WTC11 (cell line): ENCODE measurements at regions not wholly inside any gene's neighbourhood (a gene's known extent, or its start where the extent isn't known, plus 50 kb on each side); places are given as distances from the start of the nearest gene placed in this dataset.

ENCODE experiments used
- E2F1 ChIP-seq: sonication (generic); formaldehyde crosslinking; IDR thresholded peaks from 2 replicates; pipeline ENCODE4 v1.8.0; 2022; ENCODE audit warnings: mild to moderate bottlenecking, missing genetic modification reagents
- ESRRA ChIP-seq: sonication (generic); formaldehyde crosslinking; IDR thresholded peaks from 2 replicates; pipeline ENCODE4 v1.8.1; 2022; ENCODE audit warnings: mild to moderate bottlenecking, missing genetic modification reagents, borderline replicate concordance
- FOXP1 ChIP-seq: sonication (generic); formaldehyde crosslinking; IDR thresholded peaks from 2 replicates; pipeline ENCODE4 v1.8.0; 2022; ENCODE audit warnings: missing genetic modification reagents, mild to moderate bottlenecking, moderate library complexity, borderline replicate concordance
- HMGXB4 ChIP-seq: sonication (generic); formaldehyde crosslinking; IDR thresholded peaks from 2 replicates; pipeline ENCODE4 v1.8.1; 2023; ENCODE audit warnings: mild to moderate bottlenecking, moderate library complexity, missing genetic modification reagents
- MAX ChIP-seq: sonication (generic); formaldehyde crosslinking; IDR thresholded peaks from 2 replicates; pipeline ENCODE4 v1.8.0; 2022; ENCODE audit warnings: mild to moderate bottlenecking, missing genetic modification reagents
- NR2C2 ChIP-seq: sonication (generic); formaldehyde crosslinking; IDR thresholded peaks from 2 replicates; pipeline ENCODE4 v1.8.0; 2022; ENCODE audit warnings: mild to moderate bottlenecking, missing genetic modification reagents
- SMAD4 ChIP-seq: sonication (generic); formaldehyde crosslinking; IDR thresholded peaks from 2 replicates; pipeline ENCODE4 v1.8.0; 2022; ENCODE audit warnings: mild to moderate bottlenecking, missing genetic modification reagents
- TEAD4 ChIP-seq: sonication (generic); formaldehyde crosslinking; IDR thresholded peaks from 2 replicates; pipeline ENCODE4 v1.8.0; 2022; ENCODE audit warnings: mild to moderate bottlenecking, missing genetic modification reagents
- USF1 ChIP-seq: sonication (generic); formaldehyde crosslinking; IDR thresholded peaks from 2 replicates; pipeline ENCODE4 v1.8.0; 2022; ENCODE audit warnings: mild to moderate bottlenecking, missing genetic modification reagents
- ZNF121 ChIP-seq: sonication (generic); formaldehyde crosslinking; IDR thresholded peaks from 2 replicates; pipeline ENCODE4 v1.8.0; 2023; ENCODE audit warnings: missing genetic modification reagents
- TF ChIP-seq, protein P1 (sequence below): fragments of 200-600 bp; IDR thresholded peaks from 2 replicates; pipeline ENCODE4 v1.8.0; 2022; ENCODE audit warnings: antibody characterized with exemption

- no peak for TF ChIP-seq SMAD4
- no peak for TF ChIP-seq ESRRA (CRISPR knock-in tag)
- TF ChIP-seq, protein P1, sequence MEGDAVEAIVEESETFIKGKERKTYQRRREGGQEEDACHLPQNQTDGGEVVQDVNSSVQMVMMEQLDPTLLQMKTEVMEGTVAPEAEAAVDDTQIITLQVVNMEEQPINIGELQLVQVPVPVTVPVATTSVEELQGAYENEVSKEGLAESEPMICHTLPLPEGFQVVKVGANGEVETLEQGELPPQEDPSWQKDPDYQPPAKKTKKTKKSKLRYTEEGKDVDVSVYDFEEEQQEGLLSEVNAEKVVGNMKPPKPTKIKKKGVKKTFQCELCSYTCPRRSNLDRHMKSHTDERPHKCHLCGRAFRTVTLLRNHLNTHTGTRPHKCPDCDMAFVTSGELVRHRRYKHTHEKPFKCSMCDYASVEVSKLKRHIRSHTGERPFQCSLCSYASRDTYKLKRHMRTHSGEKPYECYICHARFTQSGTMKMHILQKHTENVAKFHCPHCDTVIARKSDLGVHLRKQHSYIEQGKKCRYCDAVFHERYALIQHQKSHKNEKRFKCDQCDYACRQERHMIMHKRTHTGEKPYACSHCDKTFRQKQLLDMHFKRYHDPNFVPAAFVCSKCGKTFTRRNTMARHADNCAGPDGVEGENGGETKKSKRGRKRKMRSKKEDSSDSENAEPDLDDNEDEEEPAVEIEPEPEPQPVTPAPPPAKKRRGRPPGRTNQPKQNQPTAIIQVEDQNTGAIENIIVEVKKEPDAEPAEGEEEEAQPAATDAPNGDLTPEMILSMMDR, result no peak
- no peak for TF ChIP-seq NR2C2 (CRISPR knock-in tag)
- TF ChIP-seq E2F1 (CRISPR knock-in tag), result no peak
- no peak for TF ChIP-seq MAX (CRISPR knock-in tag)
- TF ChIP-seq TEAD4 (CRISPR knock-in tag), result no peak
- no peak for TF ChIP-seq USF1
- no peak for TF ChIP-seq FOXP1 (CRISPR knock-in tag)
- TF ChIP-seq ZNF121 (CRISPR knock-in tag), result no peak
- TF ChIP-seq HMGXB4, result no peak
These were observed 176.5 kb upstream of the FAM3C start for GRCh38 chr7:121572615-121573014.
